Body of pancreas (tissue), 4 donors: ENCODE measurements at regions not wholly inside any gene's neighbourhood (a gene's known extent, or its start where the extent isn't known, plus 50 kb on each side); places are given as distances from the start of the nearest gene placed in this dataset.

Source experiments
- POLR2A ChIP-seq, 3 donors: fragments of 450-650 bp; IDR thresholded peaks; one replicate each; pipeline ENCODE4 v1.6.1; 2016; ENCODE audit warnings: antibody characterized with exemption in 3 of 3, mild to moderate bottlenecking in 2 of 3
- TF ChIP-seq, protein P1 (sequence below), 7 experiments: fragments of 450-650 bp in 4 of 7; fragments of 200-600 bp in 3 of 7; sonication (generic) in 3 of 7; IDR thresholded peaks; one replicate each; pipeline ENCODE4 v1.5.1; 2016 to 2019; ENCODE audit warnings: antibody characterized with exemption in 7 of 7

DNA sequence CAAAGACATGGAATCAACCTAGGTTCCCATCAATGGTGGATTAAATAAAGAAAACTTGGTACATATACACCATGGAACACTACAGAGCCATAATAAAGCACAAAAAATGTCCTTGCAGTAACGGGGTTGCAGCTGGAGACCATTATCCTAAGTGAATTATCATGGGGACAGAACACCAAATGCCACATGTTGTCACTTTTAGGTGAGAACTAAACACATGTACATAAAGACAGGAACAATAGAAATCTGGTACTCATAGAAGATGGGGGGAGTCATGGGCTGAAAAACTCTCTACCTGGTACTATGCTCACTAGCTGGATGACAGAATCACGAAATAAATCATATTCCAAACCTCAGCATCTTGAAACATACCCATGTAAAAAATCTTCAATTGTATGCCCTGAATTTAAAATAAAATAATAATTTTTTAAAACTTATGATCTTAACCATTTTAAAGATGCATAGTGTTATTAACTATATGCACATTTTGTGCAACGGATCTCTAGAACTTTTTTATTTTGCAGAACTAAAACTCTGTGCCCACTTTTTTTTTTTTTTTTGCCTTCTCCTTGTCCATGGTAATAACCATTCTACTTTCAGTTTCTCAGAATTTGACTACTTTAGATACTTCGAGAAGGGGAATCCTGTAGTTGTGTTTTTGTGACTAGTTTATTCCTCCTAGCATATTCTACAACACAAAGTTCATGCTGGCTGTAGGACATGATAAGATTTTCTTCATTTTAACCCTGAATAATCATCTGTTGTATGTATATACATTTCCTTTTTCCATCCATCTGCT is 1081.6 kb upstream of the ACO1 start:
- TF ChIP-seq, protein P1, sequence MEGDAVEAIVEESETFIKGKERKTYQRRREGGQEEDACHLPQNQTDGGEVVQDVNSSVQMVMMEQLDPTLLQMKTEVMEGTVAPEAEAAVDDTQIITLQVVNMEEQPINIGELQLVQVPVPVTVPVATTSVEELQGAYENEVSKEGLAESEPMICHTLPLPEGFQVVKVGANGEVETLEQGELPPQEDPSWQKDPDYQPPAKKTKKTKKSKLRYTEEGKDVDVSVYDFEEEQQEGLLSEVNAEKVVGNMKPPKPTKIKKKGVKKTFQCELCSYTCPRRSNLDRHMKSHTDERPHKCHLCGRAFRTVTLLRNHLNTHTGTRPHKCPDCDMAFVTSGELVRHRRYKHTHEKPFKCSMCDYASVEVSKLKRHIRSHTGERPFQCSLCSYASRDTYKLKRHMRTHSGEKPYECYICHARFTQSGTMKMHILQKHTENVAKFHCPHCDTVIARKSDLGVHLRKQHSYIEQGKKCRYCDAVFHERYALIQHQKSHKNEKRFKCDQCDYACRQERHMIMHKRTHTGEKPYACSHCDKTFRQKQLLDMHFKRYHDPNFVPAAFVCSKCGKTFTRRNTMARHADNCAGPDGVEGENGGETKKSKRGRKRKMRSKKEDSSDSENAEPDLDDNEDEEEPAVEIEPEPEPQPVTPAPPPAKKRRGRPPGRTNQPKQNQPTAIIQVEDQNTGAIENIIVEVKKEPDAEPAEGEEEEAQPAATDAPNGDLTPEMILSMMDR (IDR thresholded peaks at IDR 0.05) = no peak
- no peak for TF ChIP-seq POLR2A (IDR thresholded peaks at IDR 0.05)
